EL (cell line): ENCODE measurements at regions not wholly inside any gene's neighbourhood (a gene's known extent, or its start where the extent isn't known, plus 50 kb on each side); places are given as distances from the start of the nearest gene placed in this dataset.

Experiments
- DNase-seq: peaks from one replicate; pipeline ENCODE4 v3.0.0-alpha.2; 2016

- DNase-seq: no peak
Measured at GRCh38 chr1:224850446-224850845, 79.0 kb upstream of the DNAH14 start.

- peak; percentile 54 for DNase-seq
Measured at GRCh38 chr1:224851210-224851847, 78.1 kb upstream of the DNAH14 start.

GRCh38 chr1:224851848-224852261 lies 77.6 kb upstream of the DNAH14 start:
- no peak for DNase-seq

- peak; percentile 48 for DNase-seq
Measured at GRCh38 chr1:224852901-224853568, 76.4 kb upstream of the DNAH14 start.

- no peak for DNase-seq
Measured at GRCh38 chr1:224856973-224857372, 72.5 kb upstream of the DNAH14 start.

- no peak for DNase-seq
Measured at GRCh38 chr1:224859651-224860050, 69.8 kb upstream of the DNAH14 start.

- no peak for DNase-seq
Measured at GRCh38 chr1:224860488-224861338, 68.8 kb upstream of the DNAH14 start.

- DNase-seq: no peak
Measured at GRCh38 chr1:224861339-224861716, 68.1 kb upstream of the DNAH14 start.

GRCh38 chr1:224863486-224863885 lies 66.0 kb upstream of the DNAH14 start:
- DNase-seq: no peak

- no peak for DNase-seq
Measured at GRCh38 chr1:224864006-224864405, 65.5 kb upstream of the DNAH14 start.

- DNase-seq: no peak
Measured at GRCh38 chr1:224865510-224865909, 64.0 kb upstream of the DNAH14 start.

- DNase-seq: no peak
Measured at GRCh38 chr1:224866940-224867339, 62.5 kb upstream of the DNAH14 start.

GRCh38 chr1:224867715-224868114 lies 61.8 kb upstream of the DNAH14 start:
- peak; percentile 13 for DNase-seq

- DNase-seq: no peak
Measured at GRCh38 chr1:224872832-224873433, 56.5 kb upstream of the DNAH14 start.

- DNase-seq: peak; percentile 42
Measured at GRCh38 chr1:224873434-224874369, 55.8 kb upstream of the DNAH14 start.

- DNase-seq: no peak
Measured at GRCh38 chr1:224874775-224875174, 54.7 kb upstream of the DNAH14 start.

GRCh38 chr1:224879162-224879803 lies 50.2 kb upstream of the DNAH14 start:
- DNase-seq: peak; percentile 44
